AG04449 (cell line): ENCODE measurements at regions not wholly inside any gene's neighbourhood (a gene's known extent, or its start where the extent isn't known, plus 50 kb on each side); places are given as distances from the start of the nearest gene placed in this dataset.

ENCODE experiments used
- CTCF ChIA-PET: fragments of 350-600 bp; formaldehyde crosslinking; extraction: SDS; loops from one replicate; lab custom pipeline; 2021; ENCODE audit warnings: antibody characterized with exemption; lab: Yijun Ruan, JAX
- POLR2A ChIA-PET: fragments of 400-600, 350-600 bp; formaldehyde crosslinking; extraction: SDS; loops from one replicate; lab custom pipeline; 2020; ENCODE audit warnings: antibody characterized with exemption, inconsistent platforms; lab: Yijun Ruan, JAX
- DNase-seq: peaks from one replicate; pipeline ENCODE4 v3.0.0-alpha.2; 2010; ENCODE audit warnings: low read depth, low spot score
- H3K4me3 ChIP-seq: 2 replicates; pipeline ENCODE4 v1.5.1; 2011; ENCODE audit warnings: low read depth, mild to moderate bottlenecking, control low read depth, low read length
- CTCF ChIP-seq: IDR thresholded peaks from one replicate; pipeline ENCODE4 v1.5.1; 2011; ENCODE audit warnings: mild to moderate bottlenecking, moderate library complexity, low read length, control low read depth, inconsistent platforms; ENCODE audit not compliant: insufficient read depth; ENCODE audit errors: missing control alignments

GRCh38 chr16:66169817-66170216, 196.7 kb upstream of the CDH5 start:
- TF ChIP-seq CTCF = no peak
- H3K4me3 ChIP-seq = no peak overlapping the region
- POLR2A ChIA-PET = no interaction called here
- no peak for DNase-seq
- CTCF ChIA-PET = no interaction called here

- CTCF ChIA-PET = interaction anchor here (0.9 kb wide), 1 partner anchor 20 kb away, joined by 3 read pairs; no protein-coding TSS in a partner anchor
- H3K4me3 ChIP-seq = no peak overlapping the region
- POLR2A ChIA-PET = no interaction called here
- DNase-seq = no peak
- TF ChIP-seq CTCF = no peak
Measured at GRCh38 chr16:66168777-66169176, 197.7 kb upstream of the CDH5 start.

GRCh38 chr16:66167564-66168291, 198.8 kb upstream of the CDH5 start:
- peak; percentile 48 for TF ChIP-seq CTCF
- no peak overlapping the region for H3K4me3 ChIP-seq
- ChIA-PET POLR2A (no interaction called here), CTCF (interaction anchor here (0.6 to 0.9 kb wide), 2 partner anchors 21 to 1636 kb away, joined by 3 read pairs; no protein-coding TSS in a partner anchor)
- no peak for DNase-seq

GRCh38 chr16:66166490-66166889, 200.0 kb upstream of the CDH5 start:
- ChIA-PET POLR2A (no interaction called here), CTCF (interaction anchor here (1.4 kb wide), 1 partner anchor 105 kb away, joined by 4 read pairs; no protein-coding TSS in a partner anchor)

GRCh38 chr16:66165879-66166278, 200.6 kb upstream of the CDH5 start:
- DNase-seq = no peak
- H3K4me3 ChIP-seq = no peak overlapping the region
- ChIA-PET CTCF (interaction anchor here (1.4 kb wide), 1 partner anchor 106 kb away, joined by 4 read pairs; no protein-coding TSS in a partner anchor), POLR2A (no interaction called here)
- TF ChIP-seq CTCF = no peak

More at GRCh38 chr16:66166490-66166889, 200.0 kb upstream of the CDH5 start:
- H3K4me3 ChIP-seq = no peak overlapping the region
- DNase-seq = no peak
- TF ChIP-seq CTCF = no peak

GRCh38 chr16:66164581-66165247, 201.8 kb upstream of the CDH5 start:
- no peak for DNase-seq
- CTCF ChIA-PET = no interaction called here
- TF ChIP-seq CTCF = no peak
- no peak overlapping the region for H3K4me3 ChIP-seq
- POLR2A ChIA-PET = no interaction called here
